GM23338 (cell line): ENCODE measurements at regions not wholly inside any gene's neighbourhood (a gene's known extent, or its start where the extent isn't known, plus 50 kb on each side); places are given as distances from the start of the nearest gene placed in this dataset.

Experiments used
- ATAC-seq: fragments of 200-7000 bp; cut with Tn5 transposase; 3 replicates; pipeline ENCODE4 v1.9.1; 2020
- DNase-seq: peaks from one replicate; pipeline ENCODE4 v3.0.0-alpha.2; 2015; ENCODE audit warnings: low spot score
- H2AFZ ChIP-seq: fragments of 200-600 bp; sonication (generic); 2 replicates; pipeline ENCODE4 v1.8.0; 2016; ENCODE audit warnings: antibody characterized with exemption, mild to moderate bottlenecking, moderate library complexity
- H3F3A ChIP-seq: fragments of 200-600 bp; sonication (generic); replicated peaks from 2 replicates; pipeline ENCODE4 v1.8.0; 2017; ENCODE audit warnings: antibody characterized with exemption, mixed run types, low read depth
- H3K27ac ChIP-seq: fragments of 200-600 bp; sonication (generic); 2 replicates; pipeline ENCODE4 v1.6.1; 2016; ENCODE audit warnings: low read depth
- H3K27me3 ChIP-seq: fragments of 200-600 bp; sonication (generic); 2 replicates; pipeline ENCODE4 v1.8.0; 2016; ENCODE audit warnings: mild to moderate bottlenecking, mixed run types, moderate library complexity; ENCODE audit not compliant: insufficient read depth
- H3K36me3 ChIP-seq: fragments of 200-600 bp; sonication (generic); 2 replicates; pipeline ENCODE4 v1.8.0; 2016; ENCODE audit warnings: mild to moderate bottlenecking; ENCODE audit not compliant: insufficient read depth
- H3K4me1 ChIP-seq: fragments of 200-600 bp; sonication (generic); 2 replicates; pipeline ENCODE4 v1.8.0; 2016; ENCODE audit warnings: mild to moderate bottlenecking, moderate library complexity; ENCODE audit not compliant: insufficient read depth
- H3K4me2 ChIP-seq: fragments of 200-600 bp; sonication (generic); 2 replicates; pipeline ENCODE4 v1.7.1; 2017; ENCODE audit warnings: mixed run types
- H3K4me3 ChIP-seq: fragments of 200-600 bp; sonication (generic); 2 replicates; pipeline ENCODE4 v1.6.1; 2016; ENCODE audit warnings: mixed run types
- H3K79me2 ChIP-seq: fragments of 200-600 bp; sonication (generic); replicated peaks from 2 replicates; pipeline ENCODE4 v1.8.0; 2017; ENCODE audit warnings: mild to moderate bottlenecking; ENCODE audit not compliant: insufficient read depth
- H3K9me2 ChIP-seq: fragments of 200-600 bp; sonication (generic); 2 replicates; pipeline ENCODE4 v1.8.0; 2017; ENCODE audit not compliant: insufficient read depth
- H4K20me1 ChIP-seq: fragments of 200-600 bp; sonication (generic); replicated peaks from 2 replicates; pipeline ENCODE4 v1.8.0; 2017; ENCODE audit warnings: mild to moderate bottlenecking; ENCODE audit not compliant: insufficient read depth
- H3K27ac Mint-ChIP-seq: 2 replicates; pipeline ENCODE4 v1.8.0; 2020; ENCODE audit warnings: inconsistent platforms, mild to moderate bottlenecking, moderate library complexity, mixed read lengths
- H3K27me3 Mint-ChIP-seq: 3 replicates; pipeline ENCODE4 v1.8.0; 2022; ENCODE audit warnings: low read depth, mild to moderate bottlenecking, moderate library complexity, mixed read lengths, inconsistent platforms; ENCODE audit not compliant: insufficient read depth, poor library complexity
- H3K36me3 Mint-ChIP-seq: 3 replicates; pipeline ENCODE4 v1.8.0; 2021; ENCODE audit warnings: low read depth, mild to moderate bottlenecking, inconsistent platforms, moderate library complexity, mixed read lengths
- H3K4me1 Mint-ChIP-seq: 3 replicates; pipeline ENCODE4 v1.8.0; 2020; ENCODE audit warnings: mild to moderate bottlenecking, inconsistent platforms, mixed read lengths
- H3K4me3 Mint-ChIP-seq: 3 replicates; pipeline ENCODE4 v1.8.0; 2021; ENCODE audit warnings: moderate library complexity, mild to moderate bottlenecking, inconsistent platforms, mixed read lengths
- H3K9me3 Mint-ChIP-seq: 3 replicates; pipeline ENCODE4 v1.8.0; 2020; ENCODE audit warnings: moderate library complexity, mild to moderate bottlenecking, inconsistent platforms, mixed read lengths
- CREB1 ChIP-seq: fragments of 250-450 bp; sonication (Bioruptor Pico); IDR thresholded peaks from 2 replicates; pipeline ENCODE4 v1.5.0; 2020; ENCODE audit warnings: low read depth, mild to moderate bottlenecking, moderate library complexity
- CTCF ChIP-seq, 2 experiments: fragments of 200-600 bp in 1 of 2; sonication (generic) in 1 of 2; conservative IDR thresholded peaks; 2 replicates each; pipeline versions ENCODE4 v1.5.1 to v1.6.1; 2016 to 2017; ENCODE audit warnings: antibody characterized with exemption in 2 of 2, low read depth in 2 of 2, mild to moderate bottlenecking in 2 of 2, moderate library complexity in 1 of 2
- EZH2 ChIP-seq: fragments of 200-600 bp; sonication (generic); IDR thresholded peaks from one replicate; pipeline ENCODE4 v1.8.0; 2017; ENCODE audit warnings: antibody characterized with exemption, mild to moderate bottlenecking, low read depth; ENCODE audit not compliant: unreplicated experiment
- EZH2phosphoT487 ChIP-seq: fragments of 200-600 bp; sonication (generic); IDR thresholded peaks from one replicate; pipeline ENCODE4 v1.8.1; 2018; ENCODE audit warnings: antibody characterized with exemption; ENCODE audit not compliant: unreplicated experiment
- JUNB ChIP-seq: IDR thresholded peaks from one replicate; pipeline ENCODE4 v1.6.1; 2016; ENCODE audit warnings: antibody characterized with exemption; ENCODE audit not compliant: unreplicated experiment
- POLR2AphosphoS5 ChIP-seq: IDR thresholded peaks from 2 replicates; pipeline ENCODE4 v1.6.1; 2016; ENCODE audit warnings: antibody characterized with exemption, low read depth
- REST ChIP-seq: IDR thresholded peaks from one replicate; pipeline ENCODE4 v1.6.1; 2018; ENCODE audit warnings: antibody characterized with exemption; ENCODE audit not compliant: unreplicated experiment
- STAT1 ChIP-seq: IDR thresholded peaks from one replicate; pipeline ENCODE4 v1.6.1; 2016; ENCODE audit warnings: antibody characterized with exemption; ENCODE audit not compliant: unreplicated experiment
- ZNF331 ChIP-seq: fragments of 250-450 bp; sonication (Bioruptor Pico); IDR thresholded peaks from 2 replicates; pipeline ENCODE4 v1.5.0; 2020; ENCODE audit warnings: low read depth, mild to moderate bottlenecking, moderate library complexity

DNA sequence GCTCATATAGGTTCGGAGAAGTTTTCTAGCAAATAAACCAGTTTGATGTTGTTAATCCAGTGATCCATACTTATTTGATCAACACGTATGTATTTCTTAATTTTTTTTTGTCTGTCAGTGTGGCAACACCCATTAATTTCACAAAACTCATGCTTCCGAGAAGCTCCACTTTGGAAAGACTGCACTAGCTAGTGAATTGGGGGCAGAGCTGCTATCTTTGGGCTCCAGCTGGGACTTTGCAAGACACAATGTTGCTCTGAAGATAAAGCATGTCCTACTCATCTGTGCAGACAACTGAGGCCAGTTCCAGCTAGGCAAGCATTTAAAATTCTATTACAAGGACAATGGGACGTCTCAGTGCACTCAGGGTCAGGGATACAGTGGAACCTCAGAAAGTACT, 298.4 kb downstream of the NUAK1 start:
- Histone ChIP-seq H3K27ac (no peak overlapping the region), H3K79me2 (no peaks in the 10 kb centered on the region), H3F3A (no peaks in the 10 kb centered on the region), H4K20me1 (no peaks in the 10 kb centered on the region), H3K27me3 (no peaks in the 10 kb centered on the region), H3K9me2 (no peaks in the 10 kb centered on the region), H3K4me1 (no peaks in the 10 kb centered on the region), H3K36me3 (no peaks in the 10 kb centered on the region), H3K4me2 (no peak overlapping the region), H3K4me3 (no peak overlapping the region), H2AFZ (no peak overlapping the region)
- H3K4me1 Mint-ChIP-seq, result no peaks in the 10 kb centered on the region
- TF ChIP-seq EZH2phosphoT487 (no peak), POLR2AphosphoS5 (no peak)
- no peaks in the 10 kb centered on the region for H3K27me3 Mint-ChIP-seq
- ATAC-seq (no peak), DNase-seq (no peak)
- no peak overlapping the region for H3K4me3 Mint-ChIP-seq
- H3K36me3 Mint-ChIP-seq, result no peaks in the 10 kb centered on the region
- H3K27ac Mint-ChIP-seq, result no peak overlapping the region
- no peaks in the 10 kb centered on the region for H3K9me3 Mint-ChIP-seq

DNA sequence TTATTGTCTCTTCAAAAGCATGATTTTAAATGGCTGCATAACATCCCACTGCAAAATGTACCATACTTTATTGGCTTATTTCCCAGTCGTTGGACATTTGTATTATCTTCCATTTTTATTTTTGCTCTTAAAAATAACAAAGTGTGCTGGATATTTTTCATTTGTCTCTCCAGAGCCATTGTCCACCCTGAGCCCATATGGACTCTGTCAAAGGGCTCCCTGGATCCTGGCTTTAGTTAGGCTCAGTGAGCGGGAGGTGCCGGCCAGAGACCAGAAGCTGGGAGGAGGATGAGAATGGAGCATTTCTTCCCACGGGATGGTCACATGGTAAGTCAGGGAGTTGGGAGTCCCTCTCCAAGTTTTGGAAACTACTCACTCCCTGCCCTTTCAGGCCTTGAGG, 296.9 kb downstream of the NUAK1 start:
- H3K9me3 Mint-ChIP-seq, result peaks cover 8% of the 10 kb centered on the region; the same call in 2 of the 3 replicates
- H3K4me1 Mint-ChIP-seq, result no peaks in the 10 kb centered on the region
- TF ChIP-seq STAT1, result no peak
- no peak for TF ChIP-seq CTCF (conservative IDR thresholded peaks at IDR 0.05; ENCODE audit: low read depth in 2 of 2)
- Histone ChIP-seq H3K4me1 (no peaks in the 10 kb centered on the region), H3K36me3 (no peaks in the 10 kb centered on the region), H3K9me2 (no peaks in the 10 kb centered on the region), H3K27ac (no peak overlapping the region), H3K79me2 (no peaks in the 10 kb centered on the region), H3K4me3 (no peak overlapping the region), H2AFZ (0 out of 2 replicates have a peak overlapping the region, but pooled peaks have one; percentile 38), H3F3A (no peaks in the 10 kb centered on the region), H3K27me3 (no peaks in the 10 kb centered on the region), H3K4me2 (no peak overlapping the region), H4K20me1 (no peaks in the 10 kb centered on the region)
- no peak for ATAC-seq
- no peak overlapping the region for H3K4me3 Mint-ChIP-seq
- DNase-seq, result no peak
- H3K36me3 Mint-ChIP-seq, result peaks cover 3% of the 10 kb centered on the region; the same call in 1 of the 3 replicates
- no peak overlapping the region for H3K27ac Mint-ChIP-seq
- H3K27me3 Mint-ChIP-seq, result no peaks in the 10 kb centered on the region

DNA sequence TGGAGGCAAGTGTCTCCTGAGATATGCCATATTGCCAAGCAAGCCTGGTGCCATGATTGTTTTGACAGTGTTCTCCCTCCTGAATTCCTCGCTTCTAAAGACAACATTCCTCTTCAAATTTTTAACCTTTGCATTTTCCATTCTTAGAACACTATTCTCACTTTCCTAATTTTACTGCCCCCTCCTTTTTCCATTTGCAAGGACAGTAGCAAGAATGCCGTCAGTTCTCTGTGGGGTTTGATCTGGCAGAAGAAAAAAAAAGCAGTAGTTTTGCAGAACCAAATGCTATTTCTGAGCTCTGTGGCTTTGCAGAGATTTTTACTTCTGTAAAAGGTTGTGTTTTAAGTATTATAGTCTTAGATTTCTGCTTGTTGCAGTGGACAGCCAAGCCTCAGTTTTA, 295.2 kb downstream of the NUAK1 start:
- DNase-seq (no peak), ATAC-seq (no peak)
- Mint-ChIP-seq H3K4me1 (no peaks in the 10 kb centered on the region), H3K36me3 (peaks cover 3% of the 10 kb centered on the region; the same call in 1 of the 3 replicates), H3K4me3 (no peak overlapping the region), H3K27ac (no peak overlapping the region), H3K9me3 (peaks cover 12% of the 10 kb centered on the region), H3K27me3 (no peaks in the 10 kb centered on the region)
- Histone ChIP-seq H3K9me2 (peaks cover 7% of the 10 kb centered on the region), H3K27ac (no peak overlapping the region), H3K79me2 (no peaks in the 10 kb centered on the region), H3F3A (no peaks in the 10 kb centered on the region), H2AFZ (no peak overlapping the region), H3K4me3 (no peak overlapping the region), H3K36me3 (no peaks in the 10 kb centered on the region), H3K27me3 (no peaks in the 10 kb centered on the region), H3K4me2 (no peak overlapping the region), H3K4me1 (no peaks in the 10 kb centered on the region), H4K20me1 (no peaks in the 10 kb centered on the region)
- TF ChIP-seq POLR2AphosphoS5 (no peak), STAT1 (no peak), CTCF (conservative IDR thresholded peaks at IDR 0.05; ENCODE audit: low read depth in 2 of 2) (no peak), JUNB (no peak), CREB1 (CRISPR knock-in tag) (no peak), EZH2phosphoT487 (no peak), ZNF331 (CRISPR knock-in tag) (no peak), EZH2 (no peak), REST (no peak)
